C4-2B (cell line): ENCODE measurements at regions not wholly inside any gene's neighbourhood (a gene's known extent, or its start where the extent isn't known, plus 50 kb on each side); places are given as distances from the start of the nearest gene placed in this dataset.

Source experiments
- H3K27ac ChIP-seq: fragments of 450-650 bp; 2 replicates; pipeline ENCODE4 v1.5.1; 2017
- ZFX ChIP-seq: fragments of 450-650 bp; IDR thresholded peaks from 2 replicates; pipeline ENCODE4 v1.6.1; 2017
- TF ChIP-seq, protein P1 (sequence below): fragments of 450-650 bp; conservative IDR thresholded peaks from 2 replicates; pipeline ENCODE4 v1.5.1; 2017; ENCODE audit warnings: mild to moderate bottlenecking

DNA sequence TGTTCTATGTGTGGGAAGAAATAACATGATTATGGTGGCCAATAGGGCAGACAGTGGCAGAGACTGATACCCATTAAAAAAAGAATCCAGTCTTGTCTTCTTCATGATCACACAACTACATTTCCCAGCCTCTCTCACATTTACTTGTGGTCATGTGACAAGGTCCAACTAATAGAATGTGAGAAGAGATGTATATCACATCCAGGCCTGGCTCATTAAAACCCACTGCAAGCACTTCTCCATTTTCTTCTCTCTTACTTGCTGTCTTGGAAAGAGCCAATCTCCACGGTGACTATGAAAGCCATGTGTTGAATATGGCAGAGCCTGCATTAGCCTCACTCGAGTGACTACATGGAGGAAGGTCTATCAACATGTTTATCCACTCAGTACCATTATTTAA, 306.2 kb upstream of the ZEB2 start:
- H3K27ac ChIP-seq: no peak overlapping the region
- TF ChIP-seq, protein P1, sequence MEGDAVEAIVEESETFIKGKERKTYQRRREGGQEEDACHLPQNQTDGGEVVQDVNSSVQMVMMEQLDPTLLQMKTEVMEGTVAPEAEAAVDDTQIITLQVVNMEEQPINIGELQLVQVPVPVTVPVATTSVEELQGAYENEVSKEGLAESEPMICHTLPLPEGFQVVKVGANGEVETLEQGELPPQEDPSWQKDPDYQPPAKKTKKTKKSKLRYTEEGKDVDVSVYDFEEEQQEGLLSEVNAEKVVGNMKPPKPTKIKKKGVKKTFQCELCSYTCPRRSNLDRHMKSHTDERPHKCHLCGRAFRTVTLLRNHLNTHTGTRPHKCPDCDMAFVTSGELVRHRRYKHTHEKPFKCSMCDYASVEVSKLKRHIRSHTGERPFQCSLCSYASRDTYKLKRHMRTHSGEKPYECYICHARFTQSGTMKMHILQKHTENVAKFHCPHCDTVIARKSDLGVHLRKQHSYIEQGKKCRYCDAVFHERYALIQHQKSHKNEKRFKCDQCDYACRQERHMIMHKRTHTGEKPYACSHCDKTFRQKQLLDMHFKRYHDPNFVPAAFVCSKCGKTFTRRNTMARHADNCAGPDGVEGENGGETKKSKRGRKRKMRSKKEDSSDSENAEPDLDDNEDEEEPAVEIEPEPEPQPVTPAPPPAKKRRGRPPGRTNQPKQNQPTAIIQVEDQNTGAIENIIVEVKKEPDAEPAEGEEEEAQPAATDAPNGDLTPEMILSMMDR: no peak
- no peak for TF ChIP-seq ZFX

DNA sequence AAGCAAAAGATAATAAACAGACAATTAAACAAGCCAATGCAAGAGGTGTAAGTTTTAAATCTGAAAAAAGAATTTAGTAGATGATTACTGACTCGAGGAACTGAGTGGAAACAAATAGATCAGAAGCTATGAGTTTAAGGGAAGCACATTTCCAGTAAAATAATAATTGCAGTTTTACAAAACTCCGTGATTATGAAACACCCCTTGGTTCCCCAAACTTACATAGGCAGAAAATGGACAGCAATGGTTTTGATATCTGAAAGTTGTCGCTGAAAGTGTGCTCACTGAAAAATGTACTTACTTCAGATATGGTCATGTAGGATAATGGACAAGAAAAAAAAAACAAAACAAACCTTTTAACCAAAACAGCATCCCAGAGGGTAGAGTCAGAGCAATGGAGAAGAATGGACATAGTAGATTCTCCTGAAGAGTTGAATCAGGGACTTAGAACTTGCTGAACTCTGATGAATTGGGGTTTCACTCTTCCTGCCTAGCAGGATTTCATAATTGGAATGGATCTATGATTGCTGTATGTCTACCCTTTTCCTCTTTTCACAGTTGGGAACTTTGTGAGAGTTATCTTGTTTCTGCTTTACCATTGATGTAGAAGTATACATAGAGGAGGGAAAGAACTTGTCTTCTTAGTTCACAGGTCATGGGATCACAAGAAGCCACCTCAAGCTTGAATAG, 305.6 kb upstream of the ZEB2 start:
- no peak overlapping the region for H3K27ac ChIP-seq

DNA sequence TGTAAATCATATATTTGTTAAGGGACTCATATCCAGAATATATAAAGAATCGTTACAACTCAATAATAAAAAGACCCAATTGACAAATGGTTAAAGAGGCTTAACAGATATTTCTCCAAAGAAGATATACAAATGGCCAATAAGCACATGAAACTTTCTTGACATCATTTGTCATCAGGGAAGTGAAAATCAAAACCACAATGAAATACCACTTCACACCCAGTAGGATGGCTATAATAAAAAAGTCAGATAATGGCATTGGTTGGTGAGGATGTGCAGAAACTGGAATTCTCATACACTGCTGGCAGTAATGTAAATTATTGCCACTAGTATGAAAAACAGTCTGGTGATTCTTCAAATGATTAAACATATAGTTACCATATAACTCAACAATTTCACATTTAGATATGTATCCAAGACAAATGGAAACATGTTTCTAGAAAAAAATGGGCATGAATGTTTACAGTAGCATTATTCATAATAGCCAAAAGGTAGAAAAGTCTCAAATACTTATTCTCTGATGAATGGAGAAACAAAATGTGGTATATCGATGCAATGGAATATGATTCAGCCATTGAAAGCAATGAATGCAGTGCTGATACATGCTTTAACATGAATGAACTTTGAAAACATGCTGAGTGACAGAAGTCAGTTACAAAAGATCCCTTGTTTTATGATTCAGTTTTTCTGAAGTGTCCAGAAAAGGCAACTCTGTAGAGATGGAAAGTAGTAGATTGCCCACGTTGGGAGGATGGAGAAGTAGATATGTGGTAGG, 304.6 kb upstream of the ZEB2 start:
- TF ChIP-seq, protein P1: no peak
- no peak for TF ChIP-seq ZFX
- no peak overlapping the region for H3K27ac ChIP-seq

More for the DNA sequence above, 305.6 kb upstream of the ZEB2 start:
- no peak for TF ChIP-seq ZFX
- TF ChIP-seq, protein P1: no peak

DNA sequence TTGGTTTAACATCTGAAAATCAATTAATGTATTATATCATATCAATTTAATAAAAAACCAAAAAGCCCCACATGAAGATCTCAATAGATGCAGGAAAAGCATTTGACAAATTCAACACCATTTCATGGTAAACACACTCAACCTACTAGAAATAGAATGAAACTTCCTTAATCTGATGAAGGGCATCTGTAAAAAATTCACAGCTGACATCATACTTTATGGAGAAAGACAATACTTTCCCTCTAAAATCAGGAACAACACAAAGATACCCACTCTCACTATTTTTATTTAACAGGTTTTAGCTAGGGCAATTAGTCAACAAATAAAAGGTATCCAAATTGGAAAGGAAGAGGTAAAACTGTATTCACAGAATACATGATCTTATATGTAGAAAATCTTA, 303.0 kb upstream of the ZEB2 start:
- TF ChIP-seq, protein P1: no peak
- TF ChIP-seq ZFX: no peak
- H3K27ac ChIP-seq: no peak overlapping the region

DNA sequence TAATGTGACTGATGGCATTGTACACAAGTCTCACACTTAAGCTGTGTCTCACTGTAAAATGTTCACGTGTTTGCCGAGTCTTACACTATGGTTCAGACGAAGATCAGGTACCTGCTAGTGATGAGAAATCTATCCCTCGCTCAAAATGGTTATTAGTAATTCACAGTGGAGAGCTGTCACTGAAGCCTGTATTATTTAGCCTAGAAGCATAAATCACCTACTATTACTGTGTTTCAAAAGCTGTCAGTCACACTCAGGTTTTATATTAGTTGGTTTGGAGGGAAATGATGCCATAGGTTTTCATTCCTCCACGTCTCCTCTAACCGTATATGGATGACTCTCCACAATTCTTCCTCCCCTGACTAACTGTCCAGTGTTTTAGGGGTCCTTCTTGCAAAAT, 292.4 kb upstream of the ZEB2 start:
- no peak for TF ChIP-seq ZFX
- TF ChIP-seq, protein P1: no peak

DNA sequence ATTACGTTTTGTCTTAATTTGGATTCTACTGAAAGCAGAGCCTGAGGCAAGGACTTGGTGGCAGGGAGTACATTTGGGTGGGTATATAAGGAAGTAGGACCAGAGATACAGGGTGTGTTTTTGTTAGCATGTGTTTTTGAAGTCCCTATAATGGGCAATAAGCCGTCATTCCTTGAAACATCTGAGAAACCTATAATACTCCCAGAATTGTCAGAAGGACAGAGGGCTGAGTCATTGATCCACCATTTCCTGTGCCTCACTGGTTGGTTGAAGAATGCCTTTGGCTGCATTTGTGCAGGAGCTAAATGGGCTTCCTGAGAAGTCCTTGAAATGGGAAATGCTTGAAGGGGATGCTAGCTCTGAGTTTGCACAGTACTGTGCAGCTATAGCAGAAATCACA, 281.8 kb upstream of the ZEB2 start:
- no peak overlapping the region for H3K27ac ChIP-seq
- TF ChIP-seq, protein P1: no peak
- no peak for TF ChIP-seq ZFX

More for the DNA sequence above, 292.4 kb upstream of the ZEB2 start:
- H3K27ac ChIP-seq: no peak overlapping the region

DNA sequence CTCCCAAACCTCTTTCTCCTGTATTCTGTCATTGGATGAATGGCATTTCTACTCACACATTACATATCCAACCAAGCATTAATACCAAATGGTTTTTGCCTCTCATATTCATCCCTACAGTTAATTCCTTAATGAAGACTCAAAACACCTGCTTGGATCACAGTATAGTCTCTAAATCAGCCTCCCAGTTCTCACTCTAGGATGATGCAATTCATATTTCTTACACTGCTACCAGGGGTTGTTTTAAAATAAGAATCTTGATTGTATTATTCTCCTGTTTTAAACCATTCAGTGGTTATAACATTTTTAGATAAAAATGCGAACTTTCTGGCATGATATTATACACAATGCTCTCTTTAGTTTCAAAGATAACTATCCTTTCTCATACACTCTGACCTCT, 281.4 kb upstream of the ZEB2 start:
- TF ChIP-seq, protein P1: no peak
- TF ChIP-seq ZFX: no peak
- H3K27ac ChIP-seq: no peak overlapping the region
